Trophoblast cell (in vitro differentiated cells and primary cell): ENCODE measurements at regions not wholly inside any gene's neighbourhood (a gene's known extent, or its start where the extent isn't known, plus 50 kb on each side); places are given as distances from the start of the nearest gene placed in this dataset.
"Not testable (repeated sequence)": the region's sequence is repeated elsewhere in the genome, so short reads cannot be mapped to it uniquely, and the experiment has no call there.

Source experiments
- DNase-seq, 2 donors: peaks; one replicate each; pipeline ENCODE4 v3.0.0-alpha.2; 2016
- H2AFZ ChIP-seq: 2 replicates; pipeline ENCODE4 v1.6.1; 2013; ENCODE audit warnings: low read length, moderate library complexity, mild to moderate bottlenecking; ENCODE audit not compliant: insufficient read depth, poor library complexity
- H2AK5ac ChIP-seq: 2 replicates; pipeline ENCODE4 v1.6.1; 2013; ENCODE audit warnings: mild to moderate bottlenecking, low read length
- H2BK120ac ChIP-seq: 2 replicates; pipeline ENCODE4 v1.6.1; 2013; ENCODE audit warnings: low read length, mild to moderate bottlenecking, moderate library complexity; ENCODE audit not compliant: insufficient read depth, poor library complexity
- H2BK12ac ChIP-seq: 2 replicates; pipeline ENCODE4 v1.6.1; 2013; ENCODE audit warnings: mild to moderate bottlenecking, low read length, moderate library complexity
- H2BK5ac ChIP-seq: 2 replicates; pipeline ENCODE4 v1.6.1; 2013; ENCODE audit warnings: low read length, low read depth, moderate library complexity, mild to moderate bottlenecking; ENCODE audit not compliant: poor library complexity
- H3K14ac ChIP-seq: 2 replicates; pipeline ENCODE4 v1.6.1; 2013; ENCODE audit warnings: mild to moderate bottlenecking, low read length
- H3K18ac ChIP-seq: 2 replicates; pipeline ENCODE4 v1.6.1; 2013; ENCODE audit warnings: mild to moderate bottlenecking, low read length
- H3K23ac ChIP-seq: 2 replicates; pipeline ENCODE4 v1.6.1; 2013; ENCODE audit warnings: low read length
- H3K27ac ChIP-seq: 2 replicates; pipeline ENCODE4 v1.5.1; 2013; ENCODE audit warnings: low read depth, mild to moderate bottlenecking, inconsistent platforms, low read length, moderate library complexity
- H3K27me3 ChIP-seq: 2 replicates; pipeline ENCODE4 v1.6.1; 2013; ENCODE audit warnings: inconsistent platforms, mild to moderate bottlenecking, low read length, moderate library complexity; ENCODE audit not compliant: insufficient read depth
- H3K36me3 ChIP-seq, 2 experiments: 1 replicate in 1 of 2; 2 replicates in 1 of 2; pipeline ENCODE4 v1.6.1; 2013; ENCODE audit warnings: low read length in 2 of 2, mild to moderate bottlenecking in 2 of 2, moderate library complexity in 1 of 2; ENCODE audit not compliant: insufficient read depth in 2 of 2, control insufficient read depth in 1 of 2
- H3K4ac ChIP-seq: 2 replicates; pipeline ENCODE4 v1.6.1; 2013; ENCODE audit warnings: low read depth, mild to moderate bottlenecking, low read length, moderate library complexity
- H3K4me1 ChIP-seq, 2 experiments: 1 replicate in 1 of 2; 2 replicates in 1 of 2; pipeline ENCODE4 v1.6.1; 2013; ENCODE audit warnings: low read length in 2 of 2, mild to moderate bottlenecking in 2 of 2, moderate library complexity in 1 of 2; ENCODE audit not compliant: insufficient read depth in 2 of 2, control insufficient read depth in 1 of 2
- H3K4me2 ChIP-seq: 2 replicates; pipeline ENCODE4 v1.6.1; 2013; ENCODE audit warnings: inconsistent platforms, mild to moderate bottlenecking, low read length, moderate library complexity
- H3K4me3 ChIP-seq: 2 replicates; pipeline ENCODE4 v1.5.1; 2013; ENCODE audit warnings: mild to moderate bottlenecking, low read depth, low read length, inconsistent platforms
- H3K79me1 ChIP-seq: one replicate; pipeline ENCODE4 v1.6.1; 2013; ENCODE audit warnings: low read length
- H3K79me2 ChIP-seq: 2 replicates; pipeline ENCODE4 v1.6.1; 2013; ENCODE audit warnings: low read length, mild to moderate bottlenecking; ENCODE audit not compliant: control insufficient read depth, insufficient read depth, poor library complexity
- H3K9ac ChIP-seq: 2 replicates; pipeline ENCODE4 v1.6.1; 2013; ENCODE audit warnings: mild to moderate bottlenecking, low read length
- H3K9me3 ChIP-seq: 2 replicates; pipeline ENCODE4 v1.6.1; 2013; ENCODE audit warnings: low read depth, mild to moderate bottlenecking, control low read depth, inconsistent platforms, low read length; ENCODE audit not compliant: insufficient read depth
- H4K12ac ChIP-seq: 2 replicates; pipeline ENCODE4 v1.6.1; 2013; ENCODE audit warnings: low read depth, mild to moderate bottlenecking, low read length, moderate library complexity
- H4K8ac ChIP-seq: 2 replicates; pipeline ENCODE4 v1.6.1; 2013; ENCODE audit warnings: low read depth, mild to moderate bottlenecking, low read length, moderate library complexity
- H4K91ac ChIP-seq: one replicate; pipeline ENCODE4 v1.6.1; 2013; ENCODE audit warnings: low read depth, mild to moderate bottlenecking, low read length, moderate library complexity
- WGBS: extraction: QIAGEN DNeasy Blood & Tissue Kit; methylation state at CpG from one replicate; pipeline ENCODE4 v1.1.7; 2013; ENCODE audit warnings: missing lambda C conversion rate; ENCODE audit not compliant: insufficient read length, insufficient coverage; ENCODE audit errors: extremely low coverage; 5-methylcytosine and 5-hydroxymethylcytosine counted together

DNA sequence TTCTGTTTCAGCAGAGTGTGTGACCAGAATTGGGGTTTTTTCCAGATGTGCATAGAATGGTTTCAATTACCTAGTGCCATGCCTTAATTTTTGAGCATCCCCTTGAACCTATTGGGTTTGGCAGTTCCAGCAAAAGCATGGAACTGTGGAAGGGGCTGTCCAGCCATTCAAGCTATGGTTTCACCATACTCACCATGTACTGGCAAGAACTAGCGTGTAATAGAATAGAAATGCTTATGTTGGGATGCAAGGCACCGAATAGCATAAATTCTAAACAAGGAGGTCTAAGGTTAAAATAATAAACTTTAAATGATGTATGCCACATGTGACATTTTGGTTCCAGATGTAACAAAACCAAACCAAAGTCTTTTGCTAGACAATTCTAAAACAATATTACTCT lies 91.4 kb downstream of the MTERF1 start:
- no peak overlapping the region for H2BK120ac ChIP-seq
- no peaks in the 10 kb centered on the region for H3K27me3 ChIP-seq
- no peak overlapping the region for H2AFZ ChIP-seq
- H3K9me3 ChIP-seq: peaks cover 4% of the 10 kb centered on the region
- H3K14ac ChIP-seq: no peak overlapping the region
- no peak for DNase-seq
- H4K8ac ChIP-seq: no peak overlapping the region
- H3K18ac ChIP-seq: no peak overlapping the region
- H3K23ac ChIP-seq: no peak overlapping the region
- H2BK5ac ChIP-seq: no peak overlapping the region
- no peaks in the 10 kb centered on the region for H3K36me3 ChIP-seq
- no peaks in the 10 kb centered on the region for H3K79me2 ChIP-seq
- no peak overlapping the region for H3K4me2 ChIP-seq
- H3K4me3 ChIP-seq: no peak overlapping the region
- H2AK5ac ChIP-seq: no peak overlapping the region
- H3K79me1 ChIP-seq: no peaks in the 10 kb centered on the region
- H2BK12ac ChIP-seq: no peak overlapping the region
- no peaks in the 10 kb centered on the region for H3K4me1 ChIP-seq
- WGBS: no CpG with 5 or more reads among the region's 2 CpGs
- no peak overlapping the region for H4K91ac ChIP-seq
- H4K12ac ChIP-seq: no peak overlapping the region
- H3K4ac ChIP-seq: no peak overlapping the region
- H3K27ac ChIP-seq: no peak overlapping the region
- no peak overlapping the region for H3K9ac ChIP-seq

DNA sequence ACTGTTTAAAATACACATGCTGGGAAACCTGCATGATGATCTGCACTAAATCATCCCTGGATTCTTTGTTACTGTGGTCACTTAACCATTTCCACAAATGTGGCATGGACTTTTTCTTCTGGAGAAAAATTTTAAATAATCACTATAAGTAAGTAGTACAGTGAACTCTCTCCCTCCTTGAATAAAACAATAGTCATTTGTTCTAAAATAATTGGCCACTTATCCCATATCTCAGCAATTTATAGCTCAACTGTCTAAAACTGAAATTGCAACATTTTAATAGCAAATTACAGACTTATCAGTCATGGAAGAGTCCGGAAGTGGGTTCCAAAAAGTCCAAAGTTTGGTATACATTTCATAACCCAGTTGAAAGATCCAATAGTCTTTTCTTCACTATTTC lies 90.9 kb downstream of the MTERF1 start:
- Histone ChIP-seq H2AFZ (no peak overlapping the region), H3K4me3 (no peak overlapping the region), H3K79me2 (no peaks in the 10 kb centered on the region), H3K9me3 (peaks cover 4% of the 10 kb centered on the region), H3K27ac (no peak overlapping the region), H3K4me2 (no peak overlapping the region), H2BK5ac (no peak overlapping the region), H4K91ac (no peak overlapping the region), H4K12ac (no peak overlapping the region), H3K36me3 (no peaks in the 10 kb centered on the region), H2BK120ac (no peak overlapping the region), H3K79me1 (no peaks in the 10 kb centered on the region), H3K4me1 (no peaks in the 10 kb centered on the region), H3K9ac (no peak overlapping the region), H3K23ac (no peak overlapping the region), H4K8ac (no peak overlapping the region), H2AK5ac (no peak overlapping the region), H3K27me3 (no peaks in the 10 kb centered on the region), H3K18ac (no peak overlapping the region), H3K4ac (no peak overlapping the region), H2BK12ac (no peak overlapping the region), H3K14ac (no peak overlapping the region)
- WGBS: no CpG with 5 or more reads among the region's 1 CpG
- no peak for DNase-seq

DNA sequence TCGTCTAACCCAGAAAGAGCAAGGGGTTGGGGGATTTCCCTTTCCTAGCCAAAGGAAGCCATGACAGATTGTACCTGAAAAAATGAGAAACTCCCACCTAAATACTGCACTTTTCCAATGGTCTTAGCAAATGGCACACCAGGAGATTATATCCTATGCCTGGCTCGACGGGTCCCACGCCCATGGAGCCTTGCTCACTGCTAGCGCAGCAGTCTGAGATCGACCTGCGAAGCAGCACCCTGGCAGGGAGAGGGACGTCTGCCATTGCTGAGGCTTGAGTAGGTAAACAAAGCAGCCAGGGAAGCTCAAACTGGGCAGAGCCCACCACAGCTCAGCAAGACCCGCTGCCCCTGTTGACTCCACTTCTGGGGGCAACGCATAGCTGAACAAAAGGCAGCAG lies 89.9 kb downstream of the MTERF1 start:
- H3K27ac ChIP-seq, H2BK120ac ChIP-seq, H2BK12ac ChIP-seq, H3K79me2 ChIP-seq, H3K4me3 ChIP-seq, H3K36me3 ChIP-seq, H3K18ac ChIP-seq, H3K14ac ChIP-seq, H3K27me3 ChIP-seq, H3K79me1 ChIP-seq, DNase-seq, H3K4me1 ChIP-seq, H3K9me3 ChIP-seq, H3K4ac ChIP-seq, H4K91ac ChIP-seq, H3K23ac ChIP-seq, H2AK5ac ChIP-seq, H3K9ac ChIP-seq, H2BK5ac ChIP-seq, H3K4me2 ChIP-seq, H2AFZ ChIP-seq, H4K8ac ChIP-seq, H4K12ac ChIP-seq: not testable (repeated sequence)
- no CpG with 5 or more reads among the region's 10 CpGs for WGBS

DNA sequence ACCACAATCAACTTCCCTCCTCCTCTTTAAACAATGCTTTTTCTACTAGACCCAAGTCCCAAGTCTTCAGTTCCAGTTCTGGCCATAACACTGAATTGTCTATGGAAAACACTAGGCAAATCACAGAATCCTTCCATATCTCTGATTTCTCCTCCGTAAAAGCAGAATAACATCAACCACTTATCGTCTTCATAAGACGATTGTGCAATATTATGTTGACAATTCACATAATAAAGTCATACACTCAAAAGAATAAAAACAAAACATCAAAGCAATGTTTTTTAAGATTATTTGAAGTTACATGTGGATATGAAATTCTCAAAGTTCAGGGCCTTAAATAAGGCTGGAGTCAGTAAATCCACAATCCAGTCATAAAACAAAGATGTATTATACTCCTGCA lies 84.4 kb downstream of the MTERF1 start:
- H3K27me3 ChIP-seq: no peaks in the 10 kb centered on the region
- no peak overlapping the region for H4K8ac ChIP-seq
- H2BK120ac ChIP-seq: no peak overlapping the region
- no peak overlapping the region for H3K9ac ChIP-seq
- H3K4me3 ChIP-seq: no peak overlapping the region
- H3K27ac ChIP-seq: no peak overlapping the region
- no peak overlapping the region for H2BK5ac ChIP-seq
- H4K91ac ChIP-seq: no peak overlapping the region
- no peak overlapping the region for H3K23ac ChIP-seq
- H3K4ac ChIP-seq: no peak overlapping the region
- no peak overlapping the region for H4K12ac ChIP-seq
- no peaks in the 10 kb centered on the region for H3K4me1 ChIP-seq
- no peak overlapping the region for H3K14ac ChIP-seq
- no CpG with 5 or more reads among the region's 3 CpGs for WGBS
- no peaks in the 10 kb centered on the region for H3K9me3 ChIP-seq
- no peak overlapping the region for H2AK5ac ChIP-seq
- no peak overlapping the region for H3K18ac ChIP-seq
- no peaks in the 10 kb centered on the region for H3K79me1 ChIP-seq
- no peak overlapping the region for H2BK12ac ChIP-seq
- H3K36me3 ChIP-seq: no peaks in the 10 kb centered on the region
- H2AFZ ChIP-seq: no peak overlapping the region
- H3K4me2 ChIP-seq: no peak overlapping the region
- no peaks in the 10 kb centered on the region for H3K79me2 ChIP-seq
- no peak for DNase-seq
